Embryonic facial prominence (tissue), 1 donor: ENCODE measurements at regions not wholly inside any gene's neighbourhood (a gene's known extent, or its start where the extent isn't known, plus 50 kb on each side); places are given as distances from the start of the nearest gene placed in this dataset.
A peak's percentile ranks its signal among the peaks of the same experiment; 100 is the strongest.
"Not testable (repeated sequence)": the region's sequence is repeated elsewhere in the genome, so short reads cannot be mapped to it uniquely, and the experiment has no call there.

Source experiments
- DNase-seq: peaks from one replicate; pipeline ENCODE4 v3.0.0-alpha.2; 2016; ENCODE audit errors: extremely low spot score

GRCh38 chr2:175356901-175357300 is 175.4 kb upstream of the ATP5MC3 start:
- DNase-seq, result no peak

- no peak for DNase-seq
Observed at GRCh38 chr2:175355246-175355645, 173.7 kb upstream of the ATP5MC3 start.

- no peak for DNase-seq
Observed at GRCh38 chr2:175353275-175353674, 171.8 kb upstream of the ATP5MC3 start.

GRCh38 chr2:175351512-175351911 is 170.0 kb upstream of the ATP5MC3 start:
- no peak for DNase-seq

GRCh38 chr2:175350105-175350504 is 168.6 kb upstream of the ATP5MC3 start:
- DNase-seq, result no peak

GRCh38 chr2:175342085-175342484 is 160.6 kb upstream of the ATP5MC3 start:
- DNase-seq, result no peak

- no peak for DNase-seq
Observed at GRCh38 chr2:175330195-175330594, 148.7 kb upstream of the ATP5MC3 start.

GRCh38 chr2:175326801-175327200 is 145.3 kb upstream of the ATP5MC3 start:
- no peak for DNase-seq

- not testable (repeated sequence) for DNase-seq
Observed at GRCh38 chr2:175326164-175326563, 144.7 kb upstream of the ATP5MC3 start.

- no peak for DNase-seq
Observed at GRCh38 chr2:175323162-175323561, 141.7 kb upstream of the ATP5MC3 start.

- no peak for DNase-seq
Observed at GRCh38 chr2:175318542-175318941, 137.0 kb upstream of the ATP5MC3 start.

- no peak for DNase-seq
Observed at GRCh38 chr2:175317751-175318150, 136.2 kb upstream of the ATP5MC3 start.

- DNase-seq, result no peak
Observed at GRCh38 chr2:175312137-175312536, 130.6 kb upstream of the ATP5MC3 start.

GRCh38 chr2:175310813-175311504 is 129.4 kb upstream of the ATP5MC3 start:
- no peak for DNase-seq

- DNase-seq, result no peak
Observed at GRCh38 chr2:175309799-175310198, 128.3 kb upstream of the ATP5MC3 start.

- DNase-seq, result no peak
Observed at GRCh38 chr2:175308005-175308404, 126.5 kb upstream of the ATP5MC3 start.

- DNase-seq, result no peak
Observed at GRCh38 chr2:175304541-175304940, 123.0 kb upstream of the ATP5MC3 start.

- DNase-seq, result no peak
Observed at GRCh38 chr2:175293776-175294175, 112.3 kb upstream of the ATP5MC3 start.

GRCh38 chr2:175293195-175293594 is 111.7 kb upstream of the ATP5MC3 start:
- no peak for DNase-seq

GRCh38 chr2:175282886-175283285 is 101.4 kb upstream of the ATP5MC3 start:
- no peak for DNase-seq

GRCh38 chr2:175282300-175282699 is 100.8 kb upstream of the ATP5MC3 start:
- DNase-seq, result peak; percentile 16

GRCh38 chr2:175277772-175278171 is 96.3 kb upstream of the ATP5MC3 start:
- no peak for DNase-seq

GRCh38 chr2:175275539-175275938 is 94.0 kb upstream of the ATP5MC3 start:
- no peak for DNase-seq

- DNase-seq, result no peak
Observed at GRCh38 chr2:175259164-175259563, 77.7 kb upstream of the ATP5MC3 start.
